GM18870 (cell line): ENCODE measurements at regions not wholly inside any gene's neighbourhood (a gene's known extent, or its start where the extent isn't known, plus 50 kb on each side); places are given as distances from the start of the nearest gene placed in this dataset.

Experiments used
- ATAC-seq: cut with Tn5 transposase; IDR thresholded peaks from one replicate; pipeline ENCODE4 v1.9.1; 2021; ENCODE audit warnings: moderate library complexity; ENCODE audit not compliant: unreplicated experiment

- ATAC-seq: no peak
These were observed 269.1 kb upstream of the GLI3 start for GRCh38 chr7:42506097-42506496.

GRCh38 chr7:42502022-42502421 is 265.0 kb upstream of the GLI3 start:
- ATAC-seq: no peak

GRCh38 chr7:42495256-42495655 is 258.2 kb upstream of the GLI3 start:
- ATAC-seq: no peak

GRCh38 chr7:42494736-42495135 is 257.7 kb upstream of the GLI3 start:
- ATAC-seq: no peak

- ATAC-seq: no peak
These were observed 257.2 kb upstream of the GLI3 start for GRCh38 chr7:42494199-42494710.

GRCh38 chr7:42493436-42494198 is 256.6 kb upstream of the GLI3 start:
- no peak for ATAC-seq

GRCh38 chr7:42492920-42493319 is 255.9 kb upstream of the GLI3 start:
- no peak for ATAC-seq

GRCh38 chr7:42491106-42491505 is 254.1 kb upstream of the GLI3 start:
- ATAC-seq: no peak

- no peak for ATAC-seq
These were observed 252.3 kb upstream of the GLI3 start for GRCh38 chr7:42489299-42489698.

- ATAC-seq: no peak
These were observed 248.3 kb upstream of the GLI3 start for GRCh38 chr7:42485301-42485766.

GRCh38 chr7:42483886-42484285 is 246.9 kb upstream of the GLI3 start:
- no peak for ATAC-seq

- no peak for ATAC-seq
These were observed 243.0 kb upstream of the GLI3 start for GRCh38 chr7:42479816-42480633.

- no peak for ATAC-seq
These were observed 242.4 kb upstream of the GLI3 start for GRCh38 chr7:42479452-42479815.

- no peak for ATAC-seq
These were observed 241.7 kb upstream of the GLI3 start for GRCh38 chr7:42478717-42479116.

- ATAC-seq: no peak
These were observed 239.2 kb upstream of the GLI3 start for GRCh38 chr7:42476255-42476654.

- no peak for ATAC-seq
These were observed 238.1 kb upstream of the GLI3 start for GRCh38 chr7:42475082-42475481.

GRCh38 chr7:42473099-42473498 is 236.1 kb upstream of the GLI3 start:
- no peak for ATAC-seq

- peak; percentile 85 for ATAC-seq
These were observed 234.7 kb upstream of the GLI3 start for GRCh38 chr7:42471573-42472174.

- no peak for ATAC-seq
These were observed 232.3 kb upstream of the GLI3 start for GRCh38 chr7:42469341-42469740.

- no peak for ATAC-seq
These were observed 231.5 kb upstream of the GLI3 start for GRCh38 chr7:42468471-42468870.

GRCh38 chr7:42461537-42461936 is 224.5 kb upstream of the GLI3 start:
- ATAC-seq: no peak

- no peak for ATAC-seq
These were observed 223.9 kb upstream of the GLI3 start for GRCh38 chr7:42460933-42461332.
